ENCODE measurements at regions not wholly inside any gene's neighbourhood (a gene's known extent, or its start where the extent isn't known, plus 50 kb on each side); places are given as distances from the start of the nearest gene placed in this dataset.

GRCh38 chr1:177567393-177567792 is 396.6 kb downstream of the BRINP2 start:
- DNase-seq, result no peak

- DNase-seq, result no peak
Measured at GRCh38 chr1:177566495-177566894, 395.7 kb downstream of the BRINP2 start.

GRCh38 chr1:177561436-177561835 is 390.7 kb downstream of the BRINP2 start:
- DNase-seq, result no peak

DNA sequence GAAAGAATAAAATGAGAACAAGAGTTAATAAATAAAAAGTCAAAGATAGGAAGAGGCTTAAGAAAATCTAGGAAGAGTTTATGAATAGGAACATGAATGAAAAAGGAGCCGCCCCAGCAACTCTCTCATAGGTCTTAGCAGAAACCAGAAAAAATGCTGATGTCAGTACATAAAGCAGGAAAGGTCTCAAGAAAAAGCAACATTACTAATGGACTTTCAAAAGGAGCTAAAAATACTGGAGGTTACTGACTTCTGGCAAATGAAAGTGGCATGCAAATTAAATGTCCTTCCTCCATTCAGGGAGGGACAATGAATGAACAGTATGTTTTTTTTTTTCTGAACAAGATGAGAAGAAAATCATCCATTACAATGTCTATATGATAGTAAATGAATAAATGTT is 387.6 kb downstream of the BRINP2 start:
- no peak for DNase-seq

GRCh38 chr1:177556163-177556562 is 385.4 kb downstream of the BRINP2 start:
- no peak for DNase-seq

- DNase-seq, result no peak
Measured at GRCh38 chr1:177547200-177547599, 376.4 kb downstream of the BRINP2 start.

DNA sequence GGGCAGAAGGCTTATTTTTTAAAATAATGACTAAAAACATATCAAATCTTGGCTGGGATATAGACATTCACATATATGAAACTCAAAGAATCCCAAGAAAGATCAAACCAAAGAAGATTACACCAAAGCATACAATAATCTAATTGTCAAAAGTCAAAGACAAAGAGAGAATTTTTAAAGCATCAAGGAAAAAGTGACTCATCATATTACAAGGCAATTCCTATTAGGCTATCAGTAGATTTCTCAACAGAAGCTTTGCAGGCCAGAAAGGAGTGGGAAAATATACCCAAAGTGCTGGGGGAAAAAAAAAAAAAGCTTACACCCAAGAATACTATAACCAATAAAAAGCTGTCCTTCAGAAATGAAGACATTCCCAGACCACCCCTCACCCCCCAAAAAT is 375.6 kb downstream of the BRINP2 start:
- DNase-seq, result no peak

DNA sequence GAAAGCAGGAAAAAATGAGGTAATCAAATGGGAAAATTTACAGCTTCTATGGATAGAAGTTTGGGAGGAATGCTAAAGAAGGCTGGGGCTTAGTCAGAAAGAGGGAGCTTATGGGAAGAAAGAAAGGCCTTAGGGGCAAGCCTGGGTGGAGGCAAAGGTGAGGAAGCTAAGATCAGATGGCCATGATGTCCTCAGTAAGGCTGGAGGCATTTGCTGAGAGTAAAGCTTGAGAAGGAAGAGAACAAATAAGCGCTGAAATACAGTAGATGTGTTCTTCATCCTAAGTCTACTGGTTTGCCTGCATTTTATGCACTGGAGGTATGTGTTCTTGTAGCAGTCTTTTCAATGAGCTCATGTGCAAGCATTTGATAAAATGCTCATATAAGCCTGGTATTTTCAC is 355.4 kb downstream of the BRINP2 start:
- no peak for DNase-seq

DNA sequence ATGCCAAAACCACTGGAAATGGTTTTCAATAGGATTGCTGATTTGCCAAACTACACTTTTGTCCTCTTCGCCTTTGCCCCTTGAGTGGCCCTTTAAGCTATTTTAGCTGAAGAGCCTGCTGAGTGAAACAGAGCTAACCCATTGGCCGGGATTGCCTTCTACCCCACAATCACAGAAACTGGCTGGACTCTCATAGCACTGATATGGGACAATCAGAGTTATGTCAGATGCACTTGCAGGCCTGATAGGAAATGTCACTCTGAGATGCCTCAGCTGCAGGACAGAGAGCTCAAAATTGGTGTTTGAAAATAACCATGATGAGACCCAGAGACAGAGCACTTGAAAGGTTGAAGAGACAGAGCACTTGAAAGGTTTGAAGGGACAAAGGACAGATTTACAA is 354.4 kb downstream of the BRINP2 start:
- DNase-seq, result no peak

DNA sequence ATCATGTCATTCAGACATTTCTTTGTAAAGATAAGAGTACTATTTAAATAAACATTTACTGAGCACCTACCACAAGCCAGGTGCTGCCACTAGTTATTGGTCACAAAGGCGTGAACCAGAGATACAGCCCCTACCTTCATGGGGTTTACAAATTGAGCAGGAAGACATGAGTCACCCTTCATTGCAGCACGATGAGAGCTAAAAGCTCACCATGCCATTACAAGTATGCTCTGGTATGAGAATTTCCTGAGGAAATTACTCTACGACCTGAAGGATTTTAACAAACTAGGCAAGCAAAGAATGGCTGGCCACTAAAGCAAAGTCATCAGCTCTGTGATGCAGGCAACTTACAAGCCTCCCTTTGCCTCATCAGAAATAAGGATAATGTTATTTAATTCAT is 346.8 kb downstream of the BRINP2 start:
- DNase-seq, result no peak

- DNase-seq, result no peak
Measured at GRCh38 chr1:177514207-177514606, 343.4 kb downstream of the BRINP2 start.

GRCh38 chr1:177511036-177511435 is 340.3 kb downstream of the BRINP2 start:
- no peak for DNase-seq

DNA sequence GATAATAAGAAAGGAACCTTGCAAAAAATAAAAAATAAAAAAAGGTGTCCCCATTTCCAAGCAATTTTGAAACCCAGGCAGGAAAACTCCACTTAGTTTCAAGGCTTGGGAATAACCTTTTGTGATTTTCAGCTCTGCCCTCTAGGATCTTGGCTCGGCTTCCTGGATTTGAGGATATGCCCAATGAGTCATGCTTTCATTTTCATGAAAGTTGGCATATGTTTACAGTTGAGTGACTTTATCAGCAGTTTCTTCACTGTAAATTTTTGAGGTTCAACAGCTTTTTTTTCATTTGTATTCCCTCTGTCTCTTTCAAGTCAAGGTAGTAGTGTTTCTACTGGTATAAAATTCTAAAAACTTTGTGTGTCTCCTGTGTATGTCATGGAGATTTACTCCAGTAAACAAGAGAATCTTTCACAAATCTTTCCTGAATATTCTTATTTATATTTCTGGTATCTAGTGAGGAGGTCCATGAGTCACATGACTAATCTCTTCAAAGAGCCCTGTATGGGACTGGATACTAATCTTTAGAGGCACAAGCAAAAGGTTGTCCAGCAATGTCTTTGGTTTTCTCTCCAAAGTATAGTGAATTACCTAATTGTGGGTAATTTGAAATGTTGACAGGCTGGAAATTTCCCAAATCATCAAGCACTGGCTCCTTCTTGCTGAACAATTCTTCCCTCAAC is 335.3 kb downstream of the BRINP2 start:
- no peak for DNase-seq

GRCh38 chr1:177495878-177496277 is 325.1 kb downstream of the BRINP2 start:
- no peak for DNase-seq

- no peak for DNase-seq
Measured at GRCh38 chr1:177490786-177491185, 320.0 kb downstream of the BRINP2 start.

DNA sequence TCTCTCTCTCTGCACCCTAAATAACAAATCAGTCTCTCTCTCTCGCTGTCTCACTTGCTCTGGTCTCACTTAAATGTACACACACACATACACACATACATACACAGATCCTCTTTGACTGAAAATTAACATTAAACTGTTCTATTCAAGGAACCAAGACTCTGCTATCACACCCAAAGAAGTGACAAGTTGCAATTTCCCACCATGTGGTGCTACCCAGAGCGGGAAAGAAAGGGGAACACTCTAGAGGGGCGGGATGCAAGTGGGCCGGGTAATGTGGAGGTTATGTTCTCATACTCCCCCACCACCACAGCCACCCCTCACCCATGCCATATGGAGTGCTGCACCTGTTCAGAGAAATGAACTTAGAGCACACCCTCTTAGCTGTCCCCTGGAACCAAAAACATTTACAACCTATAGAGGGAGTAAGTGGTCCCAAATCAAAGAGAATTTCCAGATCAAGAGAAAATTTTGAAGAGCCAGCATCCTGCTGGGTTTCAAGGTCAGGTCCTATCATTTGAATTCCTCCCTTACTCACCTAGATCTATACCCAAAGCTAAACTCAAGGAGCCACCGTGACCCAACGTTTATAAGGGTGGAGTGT is 319.4 kb downstream of the BRINP2 start:
- no peak for DNase-seq

- DNase-seq, result no peak
Measured at GRCh38 chr1:177488722-177489121, 318.0 kb downstream of the BRINP2 start.

DNA sequence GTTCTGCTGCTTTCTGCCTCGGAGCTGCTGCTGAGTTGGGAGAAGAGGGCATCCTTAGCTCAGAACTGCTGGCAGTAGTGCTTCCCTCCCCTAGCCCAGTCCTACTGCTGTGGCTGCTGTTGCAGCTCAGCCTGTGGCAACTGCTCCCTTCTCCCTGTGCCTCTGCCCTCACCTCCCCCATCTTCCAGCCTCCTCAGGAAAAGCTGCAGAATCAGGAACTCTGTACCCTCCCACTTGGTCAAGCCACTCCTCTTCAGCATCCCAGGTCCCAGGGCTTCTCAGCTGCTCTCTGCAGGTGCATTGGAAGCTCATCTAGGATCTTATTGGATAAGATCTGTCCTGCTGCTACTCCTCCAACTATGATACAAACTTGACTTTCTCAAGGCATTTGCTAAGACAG is 316.7 kb downstream of the BRINP2 start:
- no peak for DNase-seq

GRCh38 chr1:177480741-177481305 is 310.1 kb downstream of the BRINP2 start:
- no peak for DNase-seq

GRCh38 chr1:177479600-177479999 is 308.8 kb downstream of the BRINP2 start:
- DNase-seq, result no peak

DNA sequence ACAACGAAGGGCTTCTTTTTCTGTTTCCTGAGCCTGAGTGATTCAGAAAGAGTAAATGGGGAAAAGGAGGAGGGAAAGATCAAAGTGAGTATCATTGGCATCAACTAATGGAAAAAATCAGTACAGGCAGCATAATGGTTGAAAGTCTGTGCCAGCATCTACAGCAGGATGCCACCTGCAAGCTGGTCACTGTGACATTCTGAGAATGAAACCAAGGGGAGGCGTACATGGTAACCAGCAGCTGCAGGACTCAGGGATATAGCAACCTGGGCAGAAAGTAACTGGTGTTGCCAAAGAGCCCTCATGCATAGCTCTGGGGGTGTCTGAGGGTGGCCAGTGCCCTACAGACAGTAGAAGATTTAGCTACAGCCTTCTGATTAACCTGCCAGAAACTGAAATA is 305.9 kb downstream of the BRINP2 start:
- DNase-seq, result no peak

DNA sequence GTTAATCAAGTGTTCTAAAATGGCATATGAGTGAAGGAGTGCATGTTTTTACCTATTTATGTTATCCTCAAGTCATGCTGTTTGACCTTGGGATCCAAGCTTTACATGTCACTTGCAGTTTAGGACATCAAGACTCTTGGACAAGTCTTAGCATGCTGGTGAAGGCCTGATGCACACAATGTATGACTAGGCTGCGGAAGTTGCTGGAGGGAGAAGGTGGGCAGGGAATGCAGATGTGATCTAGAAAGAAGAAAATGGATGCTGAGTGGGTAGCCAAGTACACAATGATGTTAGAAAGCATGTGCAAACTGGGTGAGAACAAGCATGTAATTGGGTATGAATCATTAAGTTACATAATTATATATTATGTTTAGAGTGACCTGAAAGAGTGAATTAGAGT is 301.8 kb downstream of the BRINP2 start:
- DNase-seq, result no peak

GRCh38 chr1:177471244-177471643 is 300.5 kb downstream of the BRINP2 start:
- DNase-seq, result no peak

DNA sequence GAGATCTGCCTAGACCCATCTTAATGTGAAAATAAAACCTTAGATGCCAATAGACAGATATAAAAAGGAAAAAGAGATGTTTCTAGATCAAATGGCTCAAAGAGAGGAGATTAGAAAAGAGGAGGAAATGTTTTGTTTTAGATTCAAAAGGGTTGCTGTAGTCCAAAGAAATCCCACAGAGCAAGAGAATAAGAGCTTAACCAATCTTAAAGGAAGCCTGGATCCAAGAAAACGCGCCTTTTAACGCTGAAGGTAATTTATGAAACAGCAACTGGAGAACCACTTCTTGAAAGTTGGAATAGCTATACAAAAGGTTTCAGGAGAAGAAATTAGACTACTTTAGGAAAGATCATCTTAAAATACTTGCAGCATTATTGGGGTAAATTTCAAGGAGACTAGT is 298.8 kb downstream of the BRINP2 start:
- no peak for DNase-seq

- no peak for DNase-seq
Measured at GRCh38 chr1:177466286-177466685, 295.5 kb downstream of the BRINP2 start.
